Neural crest cell (in vitro differentiated cells): ENCODE measurements at regions not wholly inside any gene's neighbourhood (a gene's known extent, or its start where the extent isn't known, plus 50 kb on each side); places are given as distances from the start of the nearest gene placed in this dataset.

Experiments
- DNase-seq: peaks from one replicate; pipeline ENCODE4 v3.0.0; 2021; ENCODE audit warnings: low read depth, mixed read lengths, low spot score
- H3K27ac Mint-ChIP-seq: one replicate; pipeline ENCODE4 v1.8.0; 2021; ENCODE audit warnings: mild to moderate bottlenecking, mixed read lengths; ENCODE audit not compliant: unreplicated experiment
- H3K27me3 Mint-ChIP-seq: 2 replicates; pipeline ENCODE4 v1.8.0; 2021; ENCODE audit warnings: low read depth, mild to moderate bottlenecking, mixed read lengths
- H3K36me3 Mint-ChIP-seq: 2 replicates; pipeline ENCODE4 v1.8.0; 2021; ENCODE audit warnings: low read depth, mild to moderate bottlenecking, mixed read lengths
- H3K4me1 Mint-ChIP-seq: 2 replicates; pipeline ENCODE4 v1.8.0; 2021; ENCODE audit warnings: mixed read lengths
- H3K4me3 Mint-ChIP-seq: one replicate; pipeline ENCODE4 v1.8.0; 2021; ENCODE audit warnings: mild to moderate bottlenecking, mixed read lengths
- H3K9me3 Mint-ChIP-seq: 2 replicates; pipeline ENCODE4 v1.8.0; 2021; ENCODE audit warnings: mixed read lengths
- TF ChIP-seq, protein P1 (sequence below): fragments of 200-600 bp; sonication (generic); conservative IDR thresholded peaks from 2 replicates; pipeline ENCODE4 v1.5.0; 2021; ENCODE audit warnings: antibody characterized with exemption, mild to moderate bottlenecking

DNA sequence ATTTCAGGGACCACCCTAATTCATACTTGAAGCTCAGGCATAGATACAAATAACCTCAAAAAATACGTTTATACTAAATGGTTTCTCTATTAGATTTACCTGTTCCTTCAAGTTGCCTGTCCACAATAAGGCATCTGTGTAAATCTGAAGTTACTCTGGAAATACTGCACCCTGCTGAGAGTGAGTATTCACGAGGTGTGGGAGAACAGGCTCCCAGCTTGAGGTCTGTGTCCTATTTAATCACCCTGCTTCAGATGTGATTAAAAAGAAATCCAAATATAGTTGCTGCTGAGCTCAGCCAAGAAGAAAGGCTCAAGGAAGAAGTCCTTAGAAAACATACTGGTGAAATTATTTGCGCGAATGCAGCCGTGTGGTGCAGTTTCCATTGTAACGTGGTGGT is 136.8 kb downstream of the KLF6 start:
- no peak overlapping the region for H3K27ac Mint-ChIP-seq
- peaks cover 4% of the 10 kb centered on the region for H3K9me3 Mint-ChIP-seq
- DNase-seq: no peak
- TF ChIP-seq, protein P1, sequence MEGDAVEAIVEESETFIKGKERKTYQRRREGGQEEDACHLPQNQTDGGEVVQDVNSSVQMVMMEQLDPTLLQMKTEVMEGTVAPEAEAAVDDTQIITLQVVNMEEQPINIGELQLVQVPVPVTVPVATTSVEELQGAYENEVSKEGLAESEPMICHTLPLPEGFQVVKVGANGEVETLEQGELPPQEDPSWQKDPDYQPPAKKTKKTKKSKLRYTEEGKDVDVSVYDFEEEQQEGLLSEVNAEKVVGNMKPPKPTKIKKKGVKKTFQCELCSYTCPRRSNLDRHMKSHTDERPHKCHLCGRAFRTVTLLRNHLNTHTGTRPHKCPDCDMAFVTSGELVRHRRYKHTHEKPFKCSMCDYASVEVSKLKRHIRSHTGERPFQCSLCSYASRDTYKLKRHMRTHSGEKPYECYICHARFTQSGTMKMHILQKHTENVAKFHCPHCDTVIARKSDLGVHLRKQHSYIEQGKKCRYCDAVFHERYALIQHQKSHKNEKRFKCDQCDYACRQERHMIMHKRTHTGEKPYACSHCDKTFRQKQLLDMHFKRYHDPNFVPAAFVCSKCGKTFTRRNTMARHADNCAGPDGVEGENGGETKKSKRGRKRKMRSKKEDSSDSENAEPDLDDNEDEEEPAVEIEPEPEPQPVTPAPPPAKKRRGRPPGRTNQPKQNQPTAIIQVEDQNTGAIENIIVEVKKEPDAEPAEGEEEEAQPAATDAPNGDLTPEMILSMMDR: no peak
- H3K4me1 Mint-ChIP-seq: no peaks in the 10 kb centered on the region
- no peak overlapping the region for H3K4me3 Mint-ChIP-seq
- H3K27me3 Mint-ChIP-seq: no peaks in the 10 kb centered on the region
- H3K36me3 Mint-ChIP-seq: no peaks in the 10 kb centered on the region

DNA sequence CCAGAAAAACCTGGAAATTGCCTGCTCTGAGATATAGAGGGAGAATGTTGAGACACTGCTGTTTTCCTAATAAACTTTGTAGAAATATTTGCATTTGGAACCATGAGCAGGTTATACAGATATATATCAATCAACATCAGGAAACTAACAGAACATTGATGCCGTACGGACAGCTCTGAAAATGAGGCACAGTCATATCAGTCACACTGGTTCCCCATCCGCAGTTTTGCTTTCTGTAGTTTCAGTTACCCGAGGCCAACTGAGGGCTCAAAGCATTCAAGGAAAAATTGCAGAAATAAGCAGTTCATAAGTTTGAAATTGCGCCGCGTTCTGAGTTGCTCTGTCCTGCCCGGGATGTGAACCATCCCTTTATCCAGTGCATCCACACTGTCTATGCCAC is 137.9 kb downstream of the KLF6 start:
- TF ChIP-seq, protein P1: no peak
- no peak overlapping the region for H3K4me3 Mint-ChIP-seq
- no peaks in the 10 kb centered on the region for H3K27me3 Mint-ChIP-seq
- H3K36me3 Mint-ChIP-seq: no peaks in the 10 kb centered on the region
- no peak overlapping the region for H3K27ac Mint-ChIP-seq
- no peak for DNase-seq
- no peaks in the 10 kb centered on the region for H3K4me1 Mint-ChIP-seq
- H3K9me3 Mint-ChIP-seq: peaks cover 6% of the 10 kb centered on the region

DNA sequence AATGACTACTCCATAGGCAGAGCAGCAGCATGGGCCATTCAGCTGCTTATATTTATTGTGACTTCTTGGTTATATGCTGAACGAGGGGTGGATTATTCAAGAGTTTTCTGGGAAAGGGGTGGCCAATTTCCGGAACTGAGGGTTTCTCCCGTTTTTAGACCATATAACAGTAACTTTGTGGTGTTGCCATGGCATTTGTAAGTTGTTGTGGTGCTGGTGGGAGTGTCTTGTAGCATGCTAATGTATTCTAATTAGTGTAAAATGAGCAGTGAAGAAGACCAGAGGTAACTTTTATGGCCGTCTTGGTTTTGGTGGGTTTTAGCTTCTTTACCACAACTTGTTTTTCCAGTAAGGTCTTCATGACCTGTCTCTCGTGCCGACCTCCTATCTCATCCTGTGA is 139.6 kb downstream of the KLF6 start:
- Mint-ChIP-seq H3K4me3 (no peak overlapping the region), H3K27ac (no peak overlapping the region), H3K36me3 (no peaks in the 10 kb centered on the region), H3K9me3 (peaks cover 6% of the 10 kb centered on the region), H3K4me1 (no peaks in the 10 kb centered on the region), H3K27me3 (no peaks in the 10 kb centered on the region)
- TF ChIP-seq, protein P1: no peak
- no peak for DNase-seq

DNA sequence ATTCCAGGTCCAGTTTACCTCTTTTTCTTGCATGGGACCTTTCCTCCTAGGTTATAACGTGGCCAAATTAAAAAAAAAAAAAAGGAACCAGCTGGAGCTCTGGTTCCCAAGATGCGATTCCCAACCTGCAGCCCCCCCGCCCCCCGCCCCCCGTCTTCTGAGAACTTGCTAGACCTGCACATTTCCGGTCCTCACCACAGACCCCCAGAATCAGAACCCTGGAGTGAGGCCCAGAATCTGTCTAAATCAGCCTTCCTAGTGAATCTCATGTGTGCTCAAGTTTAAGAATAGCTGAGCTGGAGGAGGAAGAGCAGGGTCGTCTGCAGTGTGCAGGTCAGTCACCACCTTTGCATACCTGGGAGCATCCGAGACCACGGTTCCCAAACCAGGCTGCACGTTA is 144.2 kb downstream of the KLF6 start:
- no peak for DNase-seq
- Mint-ChIP-seq H3K27me3 (no peaks in the 10 kb centered on the region), H3K27ac (no peak overlapping the region), H3K36me3 (no peaks in the 10 kb centered on the region), H3K9me3 (peaks cover 10% of the 10 kb centered on the region), H3K4me3 (no peak overlapping the region), H3K4me1 (peaks cover 1% of the 10 kb centered on the region)
- TF ChIP-seq, protein P1: no peak

DNA sequence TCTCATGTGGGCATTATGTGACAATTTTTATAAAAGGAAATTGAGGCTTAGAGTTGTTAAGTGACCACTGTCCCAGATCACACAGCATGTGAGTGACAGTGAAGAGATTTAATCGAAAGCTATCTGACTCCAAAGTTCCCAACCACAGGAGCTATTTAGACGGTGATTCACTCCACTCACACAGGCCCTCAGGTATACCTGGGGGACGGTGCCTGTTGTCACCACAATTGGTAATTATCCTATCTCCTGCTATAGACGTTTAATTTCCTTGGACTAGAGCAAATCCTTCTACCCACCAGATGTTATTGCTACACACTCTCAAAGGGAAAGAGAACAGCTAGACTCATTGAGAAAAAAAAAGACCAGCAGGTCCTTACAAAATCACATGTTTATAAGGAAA is 145.5 kb downstream of the KLF6 start:
- H3K36me3 Mint-ChIP-seq: no peaks in the 10 kb centered on the region
- H3K9me3 Mint-ChIP-seq: peaks cover 10% of the 10 kb centered on the region
- H3K27me3 Mint-ChIP-seq: no peaks in the 10 kb centered on the region
- no peak overlapping the region for H3K27ac Mint-ChIP-seq
- no peak overlapping the region for H3K4me3 Mint-ChIP-seq
- TF ChIP-seq, protein P1: no peak
- DNase-seq: no peak
- peaks cover 3% of the 10 kb centered on the region for H3K4me1 Mint-ChIP-seq
